ENCODE measurements at regions not wholly inside any gene's neighbourhood (a gene's known extent, or its start where the extent isn't known, plus 50 kb on each side); places are given as distances from the start of the nearest gene placed in this dataset.

DNA sequence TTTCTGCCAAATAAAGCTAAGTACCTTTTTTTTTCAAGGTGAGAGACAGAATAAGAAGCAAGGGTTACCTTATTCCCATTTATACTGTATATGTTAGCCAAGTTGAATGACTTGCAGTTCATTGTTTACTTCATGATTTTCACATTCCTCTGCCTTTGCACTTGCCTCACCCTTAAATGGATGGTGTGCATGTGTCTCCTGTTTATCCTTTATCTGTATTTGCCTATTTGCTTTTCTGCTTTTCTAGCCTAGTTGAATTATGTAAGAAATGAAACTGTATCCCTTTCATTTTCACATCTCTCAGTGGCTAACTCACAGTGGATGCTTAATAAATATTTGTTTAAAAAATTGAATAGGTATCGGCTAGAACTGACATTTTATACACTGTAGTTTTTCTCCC is 200.8 kb upstream of the ST8SIA4 start:
- intact Hi-C loops (cut with DNase I; ENCODE audit: low total_unique reads) = no loop called here
- Histone ChIP-seq H3K4me3 (no peak overlapping the region), H3K36me3 (ENCODE audit: low read depth, missing control alignments) (no peaks in the 10 kb centered on the region), H3K27ac (no peak overlapping the region), H3K9me3 (no peaks in the 10 kb centered on the region), H3K4me1 (no peaks in the 10 kb centered on the region), H3K27me3 (no peaks in the 10 kb centered on the region)
- 93 to 96% methylated on average over 1 of the region's 1 CpG for WGBS, 2 donors
- no peak for DNase-seq
- TF ChIP-seq POLR2A (IDR thresholded peaks at IDR 0.05) = no peak

DNA sequence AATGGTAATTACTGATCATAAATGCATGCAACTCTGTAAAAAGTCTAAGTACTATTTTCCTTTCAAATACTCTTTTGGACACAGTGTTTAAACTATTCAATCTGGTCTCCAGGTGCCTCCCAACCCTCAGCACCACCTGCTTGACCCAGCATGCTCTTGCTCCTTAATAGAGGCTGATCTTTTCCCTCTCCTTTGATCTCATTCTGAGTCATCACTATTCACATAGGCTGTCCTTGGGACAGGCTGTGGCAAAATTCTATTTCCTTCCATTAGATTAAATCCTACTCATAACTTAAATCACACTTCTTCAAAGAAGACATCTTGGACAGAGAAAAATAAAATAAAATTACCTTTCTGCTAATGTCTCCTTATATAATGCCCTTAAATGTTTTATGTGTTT is 199.4 kb upstream of the ST8SIA4 start:
- intact Hi-C loops (cut with DNase I; ENCODE audit: low total_unique reads) = no loop called here
- no peak for TF ChIP-seq CTCF (IDR thresholded peaks at IDR 0.05)
- TF ChIP-seq POLR2A (IDR thresholded peaks at IDR 0.05) = no peak
- DNase-seq = no peak
- Histone ChIP-seq H3K27me3 (no peaks in the 10 kb centered on the region), H3K4me1 (no peaks in the 10 kb centered on the region), H3K27ac (no peak overlapping the region), H3K4me3 (no peak overlapping the region), H3K9me3 (no peaks in the 10 kb centered on the region), H3K36me3 (ENCODE audit: low read depth, missing control alignments) (no peaks in the 10 kb centered on the region)

DNA sequence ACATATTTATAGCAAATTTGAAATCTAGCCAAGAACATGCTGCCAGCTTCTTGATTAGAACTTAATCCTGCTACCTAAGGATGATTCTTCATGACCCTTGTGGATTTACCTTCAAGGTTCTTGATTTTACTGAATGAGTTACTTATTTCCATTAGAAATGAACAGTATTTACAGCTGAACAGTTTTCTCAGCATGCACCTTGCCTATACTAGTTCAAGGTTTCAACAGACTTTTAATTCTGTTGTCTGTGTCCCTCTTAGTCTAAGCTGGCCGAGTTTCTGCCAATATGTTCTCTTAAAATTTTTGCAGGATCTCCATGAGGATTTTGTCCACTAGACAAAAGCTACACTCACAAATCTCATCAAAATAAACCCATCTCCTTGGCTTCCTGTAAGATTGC is 188.8 kb upstream of the ST8SIA4 start:
- WGBS, 2 donors = 69 to 74% methylated on average over 1 of the region's 1 CpG

GRCh38 chr5:101084353-101084752 is 181.3 kb upstream of the ST8SIA4 start:
- DNase-seq = no peak
- H3K27ac ChIP-seq = no peak overlapping the region

More for the DNA sequence above, 188.8 kb upstream of the ST8SIA4 start:
- no peaks in the 10 kb centered on the region for H3K36me3 ChIP-seq (ENCODE audit: low read depth, missing control alignments)
- intact Hi-C loops (cut with DNase I; ENCODE audit: low total_unique reads) = no loop called here
- no peak overlapping the region for H3K27ac ChIP-seq
- no peaks in the 10 kb centered on the region for H3K9me3 ChIP-seq
- TF ChIP-seq POLR2A (IDR thresholded peaks at IDR 0.05) (no peak), CTCF (IDR thresholded peaks at IDR 0.05) (no peak)
- no peaks in the 10 kb centered on the region for H3K4me1 ChIP-seq
- no peak overlapping the region for H3K4me3 ChIP-seq
- H3K27me3 ChIP-seq = no peaks in the 10 kb centered on the region
- no peak for DNase-seq

DNA sequence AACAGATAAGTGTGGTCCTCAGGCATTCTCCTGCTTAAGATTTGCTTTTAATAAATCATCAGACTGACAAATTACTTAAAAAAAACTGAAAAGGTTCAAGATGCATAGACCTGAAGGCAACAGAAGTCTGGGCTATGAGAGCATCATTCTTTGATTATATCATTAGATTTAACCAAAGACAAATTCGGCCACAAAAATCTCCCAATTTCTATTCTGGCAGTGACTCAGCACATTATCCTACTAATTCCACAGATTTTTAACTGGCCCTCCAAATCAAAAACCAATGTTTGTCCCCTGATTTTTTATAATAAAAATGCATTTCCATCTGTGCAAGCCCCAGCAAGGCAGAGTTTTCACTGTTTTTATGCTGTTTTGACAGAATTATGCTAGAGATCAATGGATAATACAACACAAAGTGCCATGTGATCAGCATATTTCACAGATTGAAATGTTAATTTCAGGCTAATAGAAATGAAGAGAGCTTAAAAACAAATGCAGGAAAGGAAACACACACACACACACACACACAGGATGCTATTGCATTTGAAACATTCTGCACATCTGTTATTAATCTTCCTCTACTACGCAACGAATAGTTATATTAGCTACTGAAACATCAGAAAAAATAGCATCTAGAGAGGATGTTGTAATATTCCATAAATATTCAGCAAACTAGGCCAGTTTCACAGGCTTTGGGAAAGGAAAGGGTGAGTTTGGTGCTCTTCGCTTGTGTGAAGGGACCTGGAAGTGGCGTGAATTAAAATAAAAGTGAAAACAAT is 177.6 kb upstream of the ST8SIA4 start:
- TF ChIP-seq CTCF (IDR thresholded peaks at IDR 0.05) (no peak), POLR2A (IDR thresholded peaks at IDR 0.05) (no peak)
- 59 to 69% methylated on average over 5 of the region's 5 CpGs for WGBS, 2 donors
- no peak for DNase-seq
- H3K27ac ChIP-seq = no peak overlapping the region
- H3K4me1 ChIP-seq = no peaks in the 10 kb centered on the region
- no peaks in the 10 kb centered on the region for H3K9me3 ChIP-seq
- no peaks in the 10 kb centered on the region for H3K36me3 ChIP-seq (ENCODE audit: low read depth, missing control alignments)
- intact Hi-C loops (cut with DNase I; ENCODE audit: low total_unique reads) = no loop called here
- H3K27me3 ChIP-seq = no peaks in the 10 kb centered on the region
- no peak overlapping the region for H3K4me3 ChIP-seq

More at GRCh38 chr5:101084353-101084752, 181.3 kb upstream of the ST8SIA4 start:
- no peaks in the 10 kb centered on the region for H3K4me1 ChIP-seq
- no peaks in the 10 kb centered on the region for H3K27me3 ChIP-seq
- WGBS, 2 donors = 81 to 96% methylated on average over 1 of the region's 1 CpG
- intact Hi-C loops (cut with DNase I; ENCODE audit: low total_unique reads) = no loop called here
- no peak overlapping the region for H3K4me3 ChIP-seq
- no peak for TF ChIP-seq CTCF (IDR thresholded peaks at IDR 0.05)
- H3K36me3 ChIP-seq (ENCODE audit: low read depth, missing control alignments) = no peaks in the 10 kb centered on the region
- H3K9me3 ChIP-seq = no peaks in the 10 kb centered on the region

Measured in testis (tissue), 2 donors.